ENCODE measurements at regions not wholly inside any gene's neighbourhood (a gene's known extent, or its start where the extent isn't known, plus 50 kb on each side); places are given as distances from the start of the nearest gene placed in this dataset.

DNA sequence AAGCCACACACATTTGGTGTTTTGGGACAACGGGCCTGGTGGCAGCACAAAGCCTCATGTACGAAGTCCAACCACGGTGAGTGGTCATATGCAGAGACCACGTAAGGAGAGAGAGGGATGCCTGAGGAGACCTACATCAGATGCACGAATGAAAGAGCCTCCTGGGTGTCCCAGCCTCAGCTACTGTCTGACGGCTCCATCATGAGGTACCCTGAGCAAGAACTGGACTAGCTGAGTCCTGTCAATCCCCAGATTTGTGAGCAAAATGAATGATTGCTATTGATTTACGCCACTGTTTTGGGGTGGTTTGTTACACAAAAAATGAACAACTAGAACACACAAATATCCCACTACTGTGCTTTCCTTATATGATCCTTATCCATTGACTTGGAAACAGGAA lies 275.7 kb upstream of the KYNU start:
- FAIRE-seq: no peak
- Histone ChIP-seq H3K27ac (no peak overlapping the region), H3K4me1 (peaks cover 35% of the 10 kb centered on the region), H3K4me2 (no peak overlapping the region), H3K9me3 (no peaks in the 10 kb centered on the region; the same call in 2 of the 3 replicates), H3K4me3 (no peak overlapping the region)
- CTCF ChIA-PET: interaction anchor here (1.2 kb wide), 1 partner anchor 19 kb away, joined by 4 read pairs; no protein-coding TSS in a partner anchor
- DNase-seq (ENCODE audit: low read depth in 1 of 2, low spot score in 1 of 2): no peak
- POLR2A ChIA-PET: no interaction called here
- TF ChIP-seq POLR2AphosphoS2 (conservative IDR thresholded peaks at IDR 0.05; ENCODE audit: low read length): no peak
- no peak for TF ChIP-seq RAD21 (conservative IDR thresholded peaks at IDR 0.05 in 1 of 2, IDR thresholded peaks at IDR 0.05 in 1 of 2)
- no peak for TF ChIP-seq RNF2 (IDR thresholded peaks at IDR 0.05; ENCODE audit: borderline replicate concordance, low read depth)
- TF ChIP-seq FOSL2 (IDR thresholded peaks at IDR 0.05): no peak
- no peak for TF ChIP-seq FOSL2 (CRISPR knock-in tag; IDR thresholded peaks at IDR 0.05)
- TF ChIP-seq, protein P1, sequence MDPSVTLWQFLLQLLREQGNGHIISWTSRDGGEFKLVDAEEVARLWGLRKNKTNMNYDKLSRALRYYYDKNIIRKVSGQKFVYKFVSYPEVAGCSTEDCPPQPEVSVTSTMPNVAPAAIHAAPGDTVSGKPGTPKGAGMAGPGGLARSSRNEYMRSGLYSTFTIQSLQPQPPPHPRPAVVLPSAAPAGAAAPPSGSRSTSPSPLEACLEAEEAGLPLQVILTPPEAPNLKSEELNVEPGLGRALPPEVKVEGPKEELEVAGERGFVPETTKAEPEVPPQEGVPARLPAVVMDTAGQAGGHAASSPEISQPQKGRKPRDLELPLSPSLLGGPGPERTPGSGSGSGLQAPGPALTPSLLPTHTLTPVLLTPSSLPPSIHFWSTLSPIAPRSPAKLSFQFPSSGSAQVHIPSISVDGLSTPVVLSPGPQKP (IDR thresholded peaks at IDR 0.05; ENCODE audit: low read depth, low read length): no peak
- TF ChIP-seq GATA3 (IDR thresholded peaks at IDR 0.05; ENCODE audit: borderline replicate concordance): no peak
- TF ChIP-seq POLR2A (IDR thresholded peaks at IDR 0.05; ENCODE audit: low read length): no peak
- TF ChIP-seq, protein P2, sequence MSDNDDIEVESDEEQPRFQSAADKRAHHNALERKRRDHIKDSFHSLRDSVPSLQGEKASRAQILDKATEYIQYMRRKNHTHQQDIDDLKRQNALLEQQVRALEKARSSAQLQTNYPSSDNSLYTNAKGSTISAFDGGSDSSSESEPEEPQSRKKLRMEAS (IDR thresholded peaks at IDR 0.05): no peak
- TF ChIP-seq CEBPB (IDR thresholded peaks at IDR 0.05): no peak
- 94% methylated on average over 7 of the region's 7 CpGs for WGBS (ENCODE audit: missing lambda C conversion rate)
- ATAC-seq: no peak

DNA sequence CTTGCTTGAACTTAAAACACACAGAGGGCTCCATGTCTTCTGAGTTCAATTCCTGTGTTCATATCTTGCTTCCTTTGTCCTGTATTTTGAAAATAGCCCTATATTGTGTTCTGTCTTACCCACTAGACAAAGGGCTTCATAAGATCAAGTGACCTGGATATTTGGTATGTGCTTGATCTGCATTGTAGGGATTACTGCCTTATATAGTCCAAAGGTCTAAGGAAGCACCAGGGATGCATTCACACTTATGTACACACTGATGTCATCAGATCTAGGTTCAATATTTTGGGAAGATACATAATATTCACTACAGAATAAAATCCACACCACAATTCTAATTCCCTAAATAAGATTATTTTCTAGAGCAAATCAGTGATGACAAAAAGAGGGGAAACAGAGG lies 278.0 kb upstream of the KYNU start:
- H3K27ac ChIP-seq: 0 out of 6 replicates have a peak overlapping the region, but pooled peaks of 1 of the 2 experiments have one; percentile 12
- no peaks in the 10 kb centered on the region; the same call in 2 of the 3 replicates for H3K9me3 ChIP-seq
- no peak for FAIRE-seq
- ATAC-seq: peak in 1 of 2 experiments; percentile 74; a peak in 3 of 6 replicates
- ChIA-PET POLR2A (no interaction called here), CTCF (no interaction called here)
- H3K4me3 ChIP-seq: no peak overlapping the region
- peak in 1 of 2 experiments; percentile 55 for DNase-seq (ENCODE audit: low read depth in 1 of 2, low spot score in 1 of 2)
- no peak for TF ChIP-seq CBX8 (IDR thresholded peaks at IDR 0.05)
- no peak for TF ChIP-seq BHLHE40 (IDR thresholded peaks at IDR 0.05; ENCODE audit: low read depth, low read length)
- TF ChIP-seq, protein P1 (IDR thresholded peaks at IDR 0.05; ENCODE audit: low read depth, low read length): no peak
- TF ChIP-seq, protein P3, sequence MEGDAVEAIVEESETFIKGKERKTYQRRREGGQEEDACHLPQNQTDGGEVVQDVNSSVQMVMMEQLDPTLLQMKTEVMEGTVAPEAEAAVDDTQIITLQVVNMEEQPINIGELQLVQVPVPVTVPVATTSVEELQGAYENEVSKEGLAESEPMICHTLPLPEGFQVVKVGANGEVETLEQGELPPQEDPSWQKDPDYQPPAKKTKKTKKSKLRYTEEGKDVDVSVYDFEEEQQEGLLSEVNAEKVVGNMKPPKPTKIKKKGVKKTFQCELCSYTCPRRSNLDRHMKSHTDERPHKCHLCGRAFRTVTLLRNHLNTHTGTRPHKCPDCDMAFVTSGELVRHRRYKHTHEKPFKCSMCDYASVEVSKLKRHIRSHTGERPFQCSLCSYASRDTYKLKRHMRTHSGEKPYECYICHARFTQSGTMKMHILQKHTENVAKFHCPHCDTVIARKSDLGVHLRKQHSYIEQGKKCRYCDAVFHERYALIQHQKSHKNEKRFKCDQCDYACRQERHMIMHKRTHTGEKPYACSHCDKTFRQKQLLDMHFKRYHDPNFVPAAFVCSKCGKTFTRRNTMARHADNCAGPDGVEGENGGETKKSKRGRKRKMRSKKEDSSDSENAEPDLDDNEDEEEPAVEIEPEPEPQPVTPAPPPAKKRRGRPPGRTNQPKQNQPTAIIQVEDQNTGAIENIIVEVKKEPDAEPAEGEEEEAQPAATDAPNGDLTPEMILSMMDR (IDR thresholded peaks at IDR 0.05): no peak
- no peak for TF ChIP-seq EHF (CRISPR knock-in tag; IDR thresholded peaks at IDR 0.05)
- TF ChIP-seq NPAS2 (CRISPR knock-in tag; IDR thresholded peaks at IDR 0.05; ENCODE audit: borderline replicate concordance): no peak
- TF ChIP-seq, protein P4, sequence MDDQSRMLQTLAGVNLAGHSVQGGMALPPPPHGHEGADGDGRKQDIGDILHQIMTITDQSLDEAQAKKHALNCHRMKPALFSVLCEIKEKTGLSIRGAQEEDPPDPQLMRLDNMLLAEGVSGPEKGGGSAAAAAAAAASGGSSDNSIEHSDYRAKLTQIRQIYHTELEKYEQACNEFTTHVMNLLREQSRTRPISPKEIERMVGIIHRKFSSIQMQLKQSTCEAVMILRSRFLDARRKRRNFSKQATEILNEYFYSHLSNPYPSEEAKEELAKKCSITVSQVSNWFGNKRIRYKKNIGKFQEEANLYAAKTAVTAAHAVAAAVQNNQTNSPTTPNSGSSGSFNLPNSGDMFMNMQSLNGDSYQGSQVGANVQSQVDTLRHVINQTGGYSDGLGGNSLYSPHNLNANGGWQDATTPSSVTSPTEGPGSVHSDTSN (IDR thresholded peaks at IDR 0.05): no peak
- no peak for TF ChIP-seq ESRRA (IDR thresholded peaks at IDR 0.05; ENCODE audit: borderline replicate concordance, low read length)
- TF ChIP-seq, protein P5, sequence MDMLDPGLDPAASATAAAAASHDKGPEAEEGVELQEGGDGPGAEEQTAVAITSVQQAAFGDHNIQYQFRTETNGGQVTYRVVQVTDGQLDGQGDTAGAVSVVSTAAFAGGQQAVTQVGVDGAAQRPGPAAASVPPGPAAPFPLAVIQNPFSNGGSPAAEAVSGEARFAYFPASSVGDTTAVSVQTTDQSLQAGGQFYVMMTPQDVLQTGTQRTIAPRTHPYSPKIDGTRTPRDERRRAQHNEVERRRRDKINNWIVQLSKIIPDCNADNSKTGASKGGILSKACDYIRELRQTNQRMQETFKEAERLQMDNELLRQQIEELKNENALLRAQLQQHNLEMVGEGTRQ (IDR thresholded peaks at IDR 0.05): no peak
- TF ChIP-seq, protein P6, sequence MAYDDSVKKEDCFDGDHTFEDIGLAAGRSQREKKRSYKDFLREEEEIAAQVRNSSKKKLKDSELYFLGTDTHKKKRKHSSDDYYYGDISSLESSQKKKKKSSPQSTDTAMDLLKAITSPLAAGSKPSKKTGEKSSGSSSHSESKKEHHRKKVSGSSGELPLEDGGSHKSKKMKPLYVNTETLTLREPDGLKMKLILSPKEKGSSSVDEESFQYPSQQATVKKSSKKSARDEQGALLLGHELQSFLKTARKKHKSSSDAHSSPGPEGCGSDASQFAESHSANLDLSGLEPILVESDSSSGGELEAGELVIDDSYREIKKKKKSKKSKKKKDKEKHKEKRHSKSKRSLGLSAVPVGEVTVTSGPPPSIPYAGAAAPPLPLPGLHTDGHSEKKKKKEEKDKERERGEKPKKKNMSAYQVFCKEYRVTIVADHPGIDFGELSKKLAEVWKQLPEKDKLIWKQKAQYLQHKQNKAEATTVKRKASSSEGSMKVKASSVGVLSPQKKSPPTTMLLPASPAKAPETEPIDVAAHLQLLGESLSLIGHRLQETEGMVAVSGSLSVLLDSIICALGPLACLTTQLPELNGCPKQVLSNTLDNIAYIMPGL (CRISPR knock-in tag; IDR thresholded peaks at IDR 0.05; ENCODE audit: borderline replicate concordance): no peak
- no peak for TF ChIP-seq ZC3H11A (IDR thresholded peaks at IDR 0.05)
- no peak for TF ChIP-seq HOXB13 (CRISPR knock-in tag; IDR thresholded peaks at IDR 0.05; ENCODE audit: low read depth)
- TF ChIP-seq RARB (CRISPR knock-in tag; IDR thresholded peaks at IDR 0.05): no peak
- TF ChIP-seq, protein P7, sequence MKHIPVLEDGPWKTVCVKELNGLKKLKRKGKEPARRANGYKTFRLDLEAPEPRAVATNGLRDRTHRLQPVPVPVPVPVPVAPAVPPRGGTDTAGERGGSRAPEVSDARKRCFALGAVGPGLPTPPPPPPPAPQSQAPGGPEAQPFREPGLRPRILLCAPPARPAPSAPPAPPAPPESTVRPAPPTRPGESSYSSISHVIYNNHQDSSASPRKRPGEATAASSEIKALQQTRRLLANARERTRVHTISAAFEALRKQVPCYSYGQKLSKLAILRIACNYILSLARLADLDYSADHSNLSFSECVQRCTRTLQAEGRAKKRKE (CRISPR knock-in tag; IDR thresholded peaks at IDR 0.05; ENCODE audit: low read depth): no peak
- no peak for TF ChIP-seq PHF8 (IDR thresholded peaks at IDR 0.05; ENCODE audit: borderline replicate concordance, low read depth)
- no peak for TF ChIP-seq RCOR1 (IDR thresholded peaks at IDR 0.05; ENCODE audit: low read depth, low read length)
- peaks cover 45% of the 10 kb centered on the region for H3K4me1 ChIP-seq
- peak overlapping the region; percentile 53 for H3K4me2 ChIP-seq

All from A549 (cell line).